DOHH2 (cell line): ENCODE measurements at regions not wholly inside any gene's neighbourhood (a gene's known extent, or its start where the extent isn't known, plus 50 kb on each side); places are given as distances from the start of the nearest gene placed in this dataset.
"Not testable (repeated sequence)": the region's sequence is repeated elsewhere in the genome, so short reads cannot be mapped to it uniquely, and the experiment has no call there.

Experiments
- H3F3A ChIP-seq: fragments of 200-600 bp; sonication (generic), shearing (Covaris generic); 2 replicates; pipeline ENCODE4 v1.6.0; 2016; ENCODE audit warnings: antibody characterized with exemption, mild to moderate bottlenecking; ENCODE audit not compliant: control insufficient read depth, insufficient read depth
- H3K27ac ChIP-seq: fragments of 200-600 bp; sonication (generic); 2 replicates; pipeline ENCODE4 v1.5.1; 2014; ENCODE audit warnings: low read depth, mild to moderate bottlenecking, low read length, moderate library complexity
- H3K27me3 ChIP-seq: fragments of 200-600 bp; sonication (generic); 2 replicates; pipeline ENCODE4 v1.6.1; 2014; ENCODE audit warnings: mild to moderate bottlenecking, low read length, mixed read lengths; ENCODE audit not compliant: control insufficient read depth
- H3K36me3 ChIP-seq: fragments of 200-600 bp; sonication (generic); 2 replicates; pipeline ENCODE4 v1.6.1; 2014; ENCODE audit warnings: mild to moderate bottlenecking, low read length, moderate library complexity, mixed read lengths; ENCODE audit not compliant: control insufficient read depth
- H3K4me1 ChIP-seq: fragments of 200-600 bp; sonication (generic); 2 replicates; pipeline ENCODE4 v1.6.1; 2014; ENCODE audit warnings: mild to moderate bottlenecking, low read length, mixed read lengths; ENCODE audit not compliant: control insufficient read depth
- H3K4me2 ChIP-seq: fragments of 200-600 bp; sonication (generic); 2 replicates; pipeline ENCODE4 v1.6.0; 2014; ENCODE audit warnings: mild to moderate bottlenecking, low read length, moderate library complexity
- H3K4me3 ChIP-seq: fragments of 200-600 bp; sonication (generic); 2 replicates; pipeline ENCODE4 v1.5.1; 2014; ENCODE audit warnings: mild to moderate bottlenecking, low read length, mixed read lengths
- H3K79me2 ChIP-seq: fragments of 200-600 bp; sonication (generic); 2 replicates; pipeline ENCODE4 v1.6.1; 2014; ENCODE audit warnings: mild to moderate bottlenecking, low read length, mixed read lengths; ENCODE audit not compliant: control insufficient read depth
- H3K9me2 ChIP-seq: fragments of 200-600 bp; sonication (generic); replicated peaks from 2 replicates; pipeline ENCODE4 v1.6.1; 2014; ENCODE audit warnings: mild to moderate bottlenecking, low read length, mixed read lengths; ENCODE audit not compliant: control insufficient read depth
- H3K9me3 ChIP-seq: fragments of 200-600 bp; sonication (generic); 2 replicates; pipeline ENCODE4 v1.6.1; 2014; ENCODE audit warnings: antibody characterized with exemption, low read length, mixed read lengths; ENCODE audit not compliant: control insufficient read depth, insufficient read depth
- H4K20me1 ChIP-seq: fragments of 200-600 bp; sonication (generic); 2 replicates; pipeline ENCODE4 v1.6.0; 2014; ENCODE audit warnings: low read depth, mild to moderate bottlenecking, antibody characterized with exemption, low read length, moderate library complexity; ENCODE audit not compliant: control insufficient read depth, insufficient read depth
- EZH2phosphoT487 ChIP-seq: fragments of 200-600 bp; sonication (generic); IDR thresholded peaks from 2 replicates; pipeline ENCODE4 v1.6.1; 2017; ENCODE audit warnings: borderline replicate concordance, mild to moderate bottlenecking, antibody characterized with exemption, low read length, moderate library complexity, mixed read lengths
- TF ChIP-seq, protein P1 (sequence below): fragments of 200-600 bp; sonication (generic); IDR thresholded peaks from one replicate; pipeline ENCODE4 v1.5.1; 2014; ENCODE audit warnings: antibody characterized with exemption, mild to moderate bottlenecking, low read depth, low read length; ENCODE audit not compliant: poor library complexity, severe bottlenecking

DNA sequence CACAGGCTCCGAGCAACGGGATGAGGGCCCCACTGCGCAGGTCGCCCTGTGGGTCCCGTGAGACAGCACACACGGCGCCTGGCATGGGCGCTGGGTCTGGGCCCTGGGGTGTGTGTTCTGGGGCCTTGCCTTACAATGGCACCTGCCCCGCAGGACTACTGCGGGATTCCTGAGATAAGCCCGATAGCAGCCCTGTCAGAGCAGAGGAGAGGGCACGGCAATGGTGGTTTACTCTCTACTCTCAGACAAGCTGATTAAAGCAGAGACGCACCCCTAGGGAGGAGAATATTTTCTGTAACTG lies 151.1 kb downstream of the NPIPB11 start:
- not testable (repeated sequence) for H3K9me3 ChIP-seq, H3K9me2 ChIP-seq, H3K4me2 ChIP-seq, H3K36me3 ChIP-seq, H3K79me2 ChIP-seq, H3K27me3 ChIP-seq, H3K4me1 ChIP-seq, H3K27ac ChIP-seq, H3F3A ChIP-seq, H4K20me1 ChIP-seq, H3K4me3 ChIP-seq

DNA sequence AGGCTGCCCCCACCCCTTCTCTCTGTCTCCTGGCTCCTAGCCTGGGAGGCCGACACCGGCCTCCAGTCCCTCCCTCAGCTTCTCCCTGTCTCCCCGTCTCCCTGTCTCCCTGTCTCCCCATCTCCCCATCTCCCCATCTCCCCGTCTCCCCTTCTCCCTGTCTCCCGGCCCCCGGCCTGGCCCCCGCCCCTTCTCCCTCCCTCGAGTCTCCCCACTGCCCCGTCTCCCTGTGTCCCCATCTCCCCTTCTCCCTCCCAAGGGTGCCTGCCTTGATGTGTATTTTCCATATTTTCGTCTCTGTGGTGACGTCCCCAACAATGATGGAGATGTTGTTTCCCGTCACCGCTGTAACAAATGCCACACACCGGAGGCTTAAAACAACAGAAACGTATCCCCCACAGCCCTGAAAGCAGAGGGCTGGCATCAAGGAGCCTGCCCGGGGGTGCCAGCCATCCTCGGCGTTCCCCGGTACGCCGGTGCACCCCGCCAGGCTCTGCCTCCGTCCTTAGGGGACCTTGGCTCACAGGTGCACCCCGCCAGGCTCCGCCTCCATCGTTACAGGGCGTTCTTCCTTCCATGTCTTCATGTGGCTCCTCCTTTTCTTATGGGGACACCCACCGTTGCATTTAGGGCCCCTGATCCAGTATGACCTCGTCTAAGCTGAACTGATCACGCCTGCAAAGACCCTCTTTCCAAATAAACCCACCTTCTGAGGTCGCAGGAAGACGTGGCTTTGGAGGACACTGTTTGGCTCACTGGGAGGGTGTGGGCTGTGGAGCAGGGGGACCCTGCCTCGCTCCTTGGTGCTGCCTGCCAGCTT lies 151.6 kb downstream of the NPIPB11 start:
- Histone ChIP-seq H3K9me2 (no peaks in the 10 kb centered on the region), H3K27me3 (no peaks in the 10 kb centered on the region), H4K20me1 (no peaks in the 10 kb centered on the region), H3K36me3 (no peaks in the 10 kb centered on the region), H3F3A (no peaks in the 10 kb centered on the region), H3K9me3 (no peaks in the 10 kb centered on the region), H3K4me1 (no peaks in the 10 kb centered on the region), H3K27ac (no peak overlapping the region), H3K4me3 (no peak overlapping the region), H3K79me2 (no peaks in the 10 kb centered on the region), H3K4me2 (no peak overlapping the region)
- TF ChIP-seq, protein P1, sequence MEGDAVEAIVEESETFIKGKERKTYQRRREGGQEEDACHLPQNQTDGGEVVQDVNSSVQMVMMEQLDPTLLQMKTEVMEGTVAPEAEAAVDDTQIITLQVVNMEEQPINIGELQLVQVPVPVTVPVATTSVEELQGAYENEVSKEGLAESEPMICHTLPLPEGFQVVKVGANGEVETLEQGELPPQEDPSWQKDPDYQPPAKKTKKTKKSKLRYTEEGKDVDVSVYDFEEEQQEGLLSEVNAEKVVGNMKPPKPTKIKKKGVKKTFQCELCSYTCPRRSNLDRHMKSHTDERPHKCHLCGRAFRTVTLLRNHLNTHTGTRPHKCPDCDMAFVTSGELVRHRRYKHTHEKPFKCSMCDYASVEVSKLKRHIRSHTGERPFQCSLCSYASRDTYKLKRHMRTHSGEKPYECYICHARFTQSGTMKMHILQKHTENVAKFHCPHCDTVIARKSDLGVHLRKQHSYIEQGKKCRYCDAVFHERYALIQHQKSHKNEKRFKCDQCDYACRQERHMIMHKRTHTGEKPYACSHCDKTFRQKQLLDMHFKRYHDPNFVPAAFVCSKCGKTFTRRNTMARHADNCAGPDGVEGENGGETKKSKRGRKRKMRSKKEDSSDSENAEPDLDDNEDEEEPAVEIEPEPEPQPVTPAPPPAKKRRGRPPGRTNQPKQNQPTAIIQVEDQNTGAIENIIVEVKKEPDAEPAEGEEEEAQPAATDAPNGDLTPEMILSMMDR, result no peak
- no peak for TF ChIP-seq EZH2phosphoT487

DNA sequence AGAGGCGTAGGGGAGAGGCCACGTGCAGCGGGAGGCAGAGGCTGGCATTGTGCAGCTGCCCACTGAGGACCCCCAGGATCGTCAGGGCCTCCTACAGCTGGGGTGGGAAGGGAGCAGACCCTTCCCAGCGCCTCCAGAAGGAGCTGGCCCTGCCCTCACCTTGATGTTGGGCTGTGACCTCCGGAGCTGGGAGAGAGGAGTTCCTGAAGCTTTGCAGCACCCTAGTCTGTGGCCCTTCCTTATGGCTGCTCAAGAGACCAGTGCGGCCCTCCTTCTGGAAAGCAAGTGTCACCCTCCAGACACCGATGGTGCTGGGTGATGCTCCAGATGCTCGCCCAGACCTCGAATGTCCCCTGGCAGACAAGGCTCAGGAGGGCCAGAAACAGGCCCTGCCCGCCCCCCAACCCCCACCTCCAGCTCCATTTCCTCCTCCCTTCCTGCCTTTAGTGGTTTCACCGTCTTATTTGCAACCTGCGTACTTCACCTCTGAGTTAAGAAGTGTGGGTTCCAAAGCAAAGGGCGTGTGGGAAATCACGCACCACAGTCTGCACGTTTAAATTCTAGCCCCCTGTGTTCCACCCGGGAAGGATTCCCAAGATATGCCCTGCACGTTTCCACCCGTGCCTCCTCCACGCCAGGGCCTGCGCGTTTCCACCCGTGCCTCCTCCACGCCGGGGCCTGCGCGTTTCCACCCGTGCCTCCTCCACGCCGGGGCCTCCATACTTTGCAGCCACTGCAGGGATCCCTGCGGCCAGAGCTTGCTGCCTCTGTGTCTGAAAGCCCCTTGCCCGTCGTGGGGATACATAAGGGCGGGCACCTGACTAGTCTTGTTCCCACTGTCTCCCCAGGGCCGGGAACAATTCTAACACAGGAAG lies 152.6 kb downstream of the NPIPB11 start:
- not testable (repeated sequence) for H3K27me3 ChIP-seq, H3K27ac ChIP-seq, H4K20me1 ChIP-seq, H3K9me3 ChIP-seq, H3K79me2 ChIP-seq, H3K4me2 ChIP-seq, H3K4me1 ChIP-seq, H3K36me3 ChIP-seq, H3K4me3 ChIP-seq, H3F3A ChIP-seq, H3K9me2 ChIP-seq

DNA sequence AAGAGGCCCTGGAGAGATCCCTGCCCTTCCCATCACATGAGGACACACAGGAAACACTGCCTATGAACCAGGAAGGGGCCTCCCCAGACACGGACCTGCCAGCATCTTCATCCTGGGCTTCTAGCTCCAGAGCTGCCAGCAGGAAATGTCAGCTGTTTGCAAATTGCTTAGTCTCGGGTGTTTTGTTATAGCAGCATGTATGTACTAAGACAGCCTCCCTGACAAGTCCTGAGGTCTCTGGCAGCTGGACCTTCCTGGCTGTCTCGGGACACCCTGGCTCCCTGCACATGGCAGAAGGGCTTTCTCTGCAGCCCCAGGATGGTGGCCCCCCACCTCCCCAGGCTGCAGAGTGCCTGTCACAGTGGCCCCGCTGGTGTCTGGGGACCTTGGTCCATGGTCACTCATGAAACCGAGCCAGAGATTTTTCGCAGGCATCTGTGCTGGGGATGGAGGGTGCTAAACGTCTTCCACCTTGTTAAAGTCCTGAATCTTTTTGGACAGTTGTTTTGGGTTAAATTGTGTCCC lies 153.4 kb downstream of the NPIPB11 start:
- not testable (repeated sequence) for H3K27ac ChIP-seq, H3K79me2 ChIP-seq, H3K9me2 ChIP-seq, H3K4me3 ChIP-seq, H3F3A ChIP-seq, H4K20me1 ChIP-seq, H3K27me3 ChIP-seq, H3K36me3 ChIP-seq, H3K4me2 ChIP-seq, H3K4me1 ChIP-seq, H3K9me3 ChIP-seq

DNA sequence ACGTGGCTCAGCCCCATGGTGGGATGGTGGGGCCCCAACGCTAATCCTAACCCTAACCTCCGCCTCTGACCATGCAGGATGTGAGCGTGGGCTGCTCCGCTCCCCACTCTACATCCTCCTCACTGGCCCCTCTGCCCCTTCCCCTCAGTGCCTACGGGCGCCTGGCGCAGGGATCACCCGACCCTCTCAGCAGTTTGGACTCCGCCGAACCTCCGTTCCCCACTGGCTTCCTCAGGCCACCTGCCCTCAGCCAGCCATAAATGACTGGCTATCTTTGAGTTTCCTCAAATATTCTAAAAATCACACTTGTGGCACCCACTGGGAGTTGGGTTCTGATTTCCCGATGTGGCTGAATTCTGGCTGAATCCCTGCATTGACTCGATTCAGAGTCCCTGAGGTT lies 154.2 kb downstream of the NPIPB11 start:
- H3K36me3 ChIP-seq, H3K27me3 ChIP-seq, H3K27ac ChIP-seq, H3K4me3 ChIP-seq, H3K79me2 ChIP-seq, H3K9me2 ChIP-seq, H4K20me1 ChIP-seq, H3K4me2 ChIP-seq, H3F3A ChIP-seq, H3K9me3 ChIP-seq, H3K4me1 ChIP-seq: not testable (repeated sequence)

DNA sequence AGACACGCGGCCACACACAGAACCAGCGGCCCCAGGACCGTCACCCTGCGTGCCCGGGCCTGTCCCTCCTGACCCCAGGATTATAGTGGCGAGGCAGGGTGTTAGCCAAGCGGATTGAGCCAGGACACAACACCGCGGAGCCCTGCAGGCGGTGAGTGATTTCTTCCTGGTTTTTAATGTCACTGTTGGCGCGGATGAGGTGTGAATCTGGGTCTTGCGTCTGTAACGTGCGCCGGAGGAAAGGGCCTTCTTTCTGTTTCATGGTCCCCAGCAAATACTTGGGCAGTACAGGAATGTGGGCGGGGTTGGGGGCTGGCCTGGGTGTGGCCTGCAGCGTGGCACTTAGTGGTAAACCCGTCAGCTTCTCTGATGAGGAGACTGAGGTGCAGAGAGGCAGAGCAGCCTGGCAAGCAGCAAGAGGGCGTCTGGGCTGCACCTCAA lies 154.9 kb downstream of the NPIPB11 start:
- H3K9me3 ChIP-seq, H4K20me1 ChIP-seq, H3K27ac ChIP-seq, H3K4me3 ChIP-seq, H3K4me1 ChIP-seq, H3K4me2 ChIP-seq, H3K9me2 ChIP-seq, H3F3A ChIP-seq, H3K79me2 ChIP-seq, H3K36me3 ChIP-seq, H3K27me3 ChIP-seq: not testable (repeated sequence)

DNA sequence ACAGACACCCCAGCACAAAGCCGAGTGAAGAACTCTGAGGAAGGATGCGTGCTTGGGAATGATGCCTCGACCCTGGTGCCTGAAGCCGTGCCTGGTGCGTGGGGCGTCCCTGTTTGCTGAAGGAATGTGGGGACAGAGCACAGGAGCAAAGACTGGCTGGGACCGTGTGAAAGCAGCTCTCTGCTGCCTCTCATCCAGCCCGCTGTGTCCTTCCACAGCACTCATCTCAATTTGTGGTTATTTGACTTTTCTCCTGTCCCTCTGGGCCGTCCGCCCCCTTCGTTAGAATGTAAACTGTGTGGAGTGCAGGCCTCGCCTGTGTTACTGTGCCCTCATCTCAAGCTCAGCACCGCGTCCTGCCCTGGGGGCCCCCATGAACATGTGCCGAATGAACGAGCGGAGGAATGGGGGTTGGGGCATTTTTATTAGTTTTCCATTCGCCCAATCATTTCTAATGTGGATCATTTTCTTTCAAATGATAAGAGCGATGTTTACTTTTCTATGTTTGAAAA lies 155.5 kb downstream of the NPIPB11 start:
- H3K4me3 ChIP-seq, H3K4me2 ChIP-seq, H4K20me1 ChIP-seq, H3K9me2 ChIP-seq, H3K36me3 ChIP-seq, H3K9me3 ChIP-seq, H3K79me2 ChIP-seq, H3F3A ChIP-seq, H3K4me1 ChIP-seq, H3K27me3 ChIP-seq, H3K27ac ChIP-seq: not testable (repeated sequence)
